GM12865 (cell line): ENCODE measurements at regions not wholly inside any gene's neighbourhood (a gene's known extent, or its start where the extent isn't known, plus 50 kb on each side); places are given as distances from the start of the nearest gene placed in this dataset.
"Not testable (repeated sequence)": the region's sequence is repeated elsewhere in the genome, so short reads cannot be mapped to it uniquely, and the experiment has no call there.

Experiments used
- DNase-seq: peaks from one replicate; pipeline ENCODE4 v3.0.0; 2010; ENCODE audit warnings: low read depth
- H3K4me3 ChIP-seq: 2 replicates; pipeline ENCODE4 v1.5.1; 2011; ENCODE audit warnings: mild to moderate bottlenecking, low read depth, low read length, control low read depth
- CTCF ChIP-seq: IDR thresholded peaks from 2 replicates; pipeline ENCODE4 v1.5.1; 2011; ENCODE audit warnings: low read length, control low read depth, low read depth, inconsistent platforms; ENCODE audit not compliant: insufficient read depth; ENCODE audit errors: missing control alignments

DNA sequence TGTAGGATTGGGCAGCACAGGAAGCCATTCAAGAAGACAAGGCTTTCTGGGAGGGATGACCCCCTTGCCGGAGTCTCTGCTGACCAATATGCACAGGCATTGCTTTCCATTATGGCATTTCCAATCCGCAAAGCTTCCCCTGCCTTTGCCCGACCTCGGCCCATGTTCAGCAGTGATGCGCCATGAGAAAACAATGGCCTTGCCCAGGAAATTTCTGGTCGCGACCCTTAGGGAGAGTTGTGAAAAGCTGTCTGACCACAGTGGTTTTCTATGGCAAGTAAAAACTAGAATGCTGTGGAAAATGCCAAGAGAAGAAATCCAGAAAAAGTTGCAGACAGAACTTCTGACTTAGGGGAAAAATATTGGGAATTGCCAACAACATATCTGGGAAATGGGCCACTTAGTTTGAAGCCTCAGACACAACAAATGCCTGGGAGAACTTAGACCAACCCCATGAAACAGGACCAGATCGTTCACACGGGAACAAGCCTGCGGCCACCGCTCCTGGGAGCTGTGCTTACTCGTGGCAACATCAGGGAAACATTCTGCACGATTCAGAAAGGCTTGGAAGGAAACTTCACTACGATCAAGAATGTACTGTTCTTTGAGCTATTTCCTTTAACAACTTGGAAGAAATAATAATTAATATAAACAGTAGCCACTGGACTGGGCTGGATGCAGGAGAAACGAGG lies 512.4 kb downstream of the TNS3 start:
- no peak for TF ChIP-seq CTCF
- no peak overlapping the region for H3K4me3 ChIP-seq
- DNase-seq: no peak

DNA sequence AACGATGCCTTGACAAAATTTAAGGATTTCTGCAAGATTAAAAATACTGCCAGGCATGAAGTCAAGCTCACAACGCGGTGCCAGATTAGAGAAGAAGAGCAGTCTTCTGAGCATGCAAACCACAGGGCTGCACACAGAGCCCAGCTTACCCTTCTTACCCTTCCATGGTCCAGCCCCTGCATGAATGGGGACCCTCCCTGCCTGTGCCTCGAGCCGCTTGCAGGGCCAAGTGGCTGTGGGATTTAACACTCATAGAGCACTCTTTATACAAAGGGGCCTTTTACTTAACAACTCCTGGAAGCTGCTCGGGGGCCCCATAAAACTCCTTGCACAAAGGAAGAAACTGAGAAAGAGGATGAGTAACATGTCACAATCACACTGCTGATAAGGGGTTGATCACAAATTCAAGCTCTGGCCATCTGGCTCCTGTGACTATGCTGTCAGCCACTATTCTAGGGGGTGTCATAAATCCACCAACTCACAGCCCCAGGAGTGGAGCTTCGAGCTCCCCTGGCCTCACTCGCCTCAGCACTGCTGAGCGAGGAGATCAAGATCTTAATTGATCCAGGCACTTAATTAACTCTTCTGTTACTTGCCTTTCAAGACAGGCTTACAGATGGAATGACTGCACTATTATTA lies 514.8 kb downstream of the TNS3 start:
- no peak overlapping the region for H3K4me3 ChIP-seq
- no peak for TF ChIP-seq CTCF
- DNase-seq: no peak

DNA sequence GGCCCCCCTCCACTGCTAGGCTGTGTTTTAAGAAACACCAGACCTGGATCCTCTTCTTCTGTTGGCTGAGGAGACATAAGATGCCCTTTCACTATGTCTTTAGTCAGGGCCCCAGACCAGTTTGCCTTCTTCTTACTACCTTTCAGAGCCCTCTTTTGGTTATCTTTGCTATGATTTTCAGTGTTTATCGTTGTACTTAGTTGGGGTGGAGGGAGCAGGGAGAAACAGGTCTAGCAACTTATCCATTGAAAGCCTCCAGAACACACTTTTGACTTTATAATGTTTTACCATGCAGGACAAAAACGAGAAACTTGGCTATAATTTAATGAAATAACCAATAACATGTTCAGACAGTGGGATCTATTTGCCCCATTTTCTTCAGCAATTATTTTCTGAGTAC lies 525.2 kb downstream of the TNS3 start:
- H3K4me3 ChIP-seq: no peak overlapping the region
- no peak for TF ChIP-seq CTCF
- no peak for DNase-seq

GRCh38 chr7:47052541-47053208 lies 529.2 kb downstream of the TNS3 start:
- not testable (repeated sequence) for DNase-seq, H3K4me3 ChIP-seq

DNA sequence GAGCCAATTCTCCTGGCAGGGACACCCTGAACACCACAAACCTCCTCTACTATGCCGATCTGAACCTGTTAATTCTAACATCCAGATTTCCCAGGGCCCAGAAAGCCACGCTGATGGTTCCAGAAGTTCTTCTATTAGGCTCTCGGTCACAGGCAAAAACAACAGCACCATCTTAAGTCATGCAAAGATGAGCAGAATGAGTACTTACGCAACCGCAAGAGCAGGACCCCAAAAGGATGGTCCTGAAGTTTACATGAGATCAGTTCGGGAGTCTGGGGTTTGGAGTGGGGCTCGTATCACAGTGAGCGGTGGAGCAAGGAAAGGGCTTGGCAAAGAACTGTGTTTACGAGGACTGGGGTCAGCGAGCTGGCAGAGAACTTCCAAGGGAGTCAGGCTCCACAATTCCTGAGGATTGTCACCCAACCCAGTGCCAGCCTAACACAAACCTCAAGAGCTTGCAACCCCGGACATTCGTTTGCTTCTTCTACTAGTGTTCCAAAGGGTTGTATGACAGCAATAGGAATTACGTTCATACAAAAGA lies 532.6 kb downstream of the TNS3 start:
- TF ChIP-seq CTCF: no peak
- no peak overlapping the region for H3K4me3 ChIP-seq
- DNase-seq: no peak

GRCh38 chr7:47047384-47047783 lies 534.5 kb downstream of the TNS3 start:
- TF ChIP-seq CTCF: no peak
- no peak overlapping the region for H3K4me3 ChIP-seq
- no peak for DNase-seq

GRCh38 chr7:47046949-47047348 lies 535.0 kb downstream of the TNS3 start:
- no peak for TF ChIP-seq CTCF
- DNase-seq: no peak
- H3K4me3 ChIP-seq: no peak overlapping the region
